ENCODE measurements at regions not wholly inside any gene's neighbourhood (a gene's known extent, or its start where the extent isn't known, plus 50 kb on each side); places are given as distances from the start of the nearest gene placed in this dataset.

- Histone ChIP-seq H2AFZ (replicated peaks; ENCODE audit: low read length, poor library complexity) (no peak overlapping the region), H2BK5ac (ENCODE audit: low read depth, low read length, poor library complexity, severe bottlenecking) (no peak overlapping the region), H3K56ac (ENCODE audit: extremely low read depth, insufficient read depth, low read length) (no peak overlapping the region), H2AK5ac (ENCODE audit: low read depth, low read length) (no peak overlapping the region), H4K20me1 (ENCODE audit: insufficient read depth, low read length) (no peaks in the 10 kb centered on the region), H3K36me3 (ENCODE audit: control insufficient read depth, insufficient read depth, low read length) (no peaks in the 10 kb centered on the region), H2AK9ac (replicated peaks; ENCODE audit: low read depth, low read length, poor library complexity) (no peak overlapping the region), H4K5ac (ENCODE audit: low read depth, low read length) (no peak overlapping the region), H4K91ac (ENCODE audit: insufficient read depth, low read depth, low read length) (no peak overlapping the region), H3K9me3 (ENCODE audit: control insufficient read depth, insufficient read depth, low read length) (no peaks in the 10 kb centered on the region), H3K4me2 (ENCODE audit: low read depth, low read length) (no peak overlapping the region), H3K9ac (ENCODE audit: low read depth, low read length) (no peak overlapping the region), H4K8ac (ENCODE audit: low read depth in 2 of 2, low read length in 2 of 2) (no peak overlapping the region), H2BK20ac (ENCODE audit: low read depth, low read length) (no peak overlapping the region), H3K4me1 (ENCODE audit: control insufficient read depth, insufficient read depth, low read length) (no peaks in the 10 kb centered on the region), H3K9me1 (ENCODE audit: insufficient read depth, low read length) (no peaks in the 10 kb centered on the region), H3K27me3 (ENCODE audit: control insufficient read depth, insufficient read depth, low read length) (no peaks in the 10 kb centered on the region), H3K27ac (ENCODE audit: insufficient read depth, low read length) (no peak overlapping the region), H3K79me1 (ENCODE audit: low read depth in 1 of 2, low read length in 2 of 2) (no peaks in the 10 kb centered on the region), H2BK15ac (ENCODE audit: low read depth, low read length) (no peak overlapping the region), H3K23ac (ENCODE audit: low read depth, low read length) (no peak overlapping the region), H3K14ac (replicated peaks; ENCODE audit: low read depth, low read length) (no peak overlapping the region), H3K4me3 (ENCODE audit: insufficient read depth, low read depth, low read length) (no peak overlapping the region), H2BK120ac (ENCODE audit: low read depth, low read length) (no peak overlapping the region), H3K18ac (ENCODE audit: low read depth, low read length) (no peak overlapping the region), H3K4ac (ENCODE audit: low read depth, low read length) (no peak overlapping the region)
- POLR2A ChIA-PET (ENCODE audit: unreplicated experiment): no interaction called here
- DNase-seq (no peak), ATAC-seq (ENCODE audit: low read depth) (no peak)
- BruUV-seq (replicated peaks): no TSS peak
- CTCF ChIA-PET: no interaction called here
- intact Hi-C loops (cut with micrococcal nuclease): no loop called here
- in situ Hi-C loops (cut with MboI; ENCODE audit: low sequenced_read_pairs): no loop called here
- dilution Hi-C loops (cut with HindIII; ENCODE audit: low sequenced_read_pairs, unreplicated experiment): no loop called here
- TF ChIP-seq, protein P1, sequence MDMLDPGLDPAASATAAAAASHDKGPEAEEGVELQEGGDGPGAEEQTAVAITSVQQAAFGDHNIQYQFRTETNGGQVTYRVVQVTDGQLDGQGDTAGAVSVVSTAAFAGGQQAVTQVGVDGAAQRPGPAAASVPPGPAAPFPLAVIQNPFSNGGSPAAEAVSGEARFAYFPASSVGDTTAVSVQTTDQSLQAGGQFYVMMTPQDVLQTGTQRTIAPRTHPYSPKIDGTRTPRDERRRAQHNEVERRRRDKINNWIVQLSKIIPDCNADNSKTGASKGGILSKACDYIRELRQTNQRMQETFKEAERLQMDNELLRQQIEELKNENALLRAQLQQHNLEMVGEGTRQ (IDR thresholded peaks at IDR 0.05; ENCODE audit: low read depth, low read length): no peak
- no peak for TF ChIP-seq MAFK (IDR thresholded peaks at IDR 0.05; ENCODE audit: low read depth, low read length)
- TF ChIP-seq, protein P2, sequence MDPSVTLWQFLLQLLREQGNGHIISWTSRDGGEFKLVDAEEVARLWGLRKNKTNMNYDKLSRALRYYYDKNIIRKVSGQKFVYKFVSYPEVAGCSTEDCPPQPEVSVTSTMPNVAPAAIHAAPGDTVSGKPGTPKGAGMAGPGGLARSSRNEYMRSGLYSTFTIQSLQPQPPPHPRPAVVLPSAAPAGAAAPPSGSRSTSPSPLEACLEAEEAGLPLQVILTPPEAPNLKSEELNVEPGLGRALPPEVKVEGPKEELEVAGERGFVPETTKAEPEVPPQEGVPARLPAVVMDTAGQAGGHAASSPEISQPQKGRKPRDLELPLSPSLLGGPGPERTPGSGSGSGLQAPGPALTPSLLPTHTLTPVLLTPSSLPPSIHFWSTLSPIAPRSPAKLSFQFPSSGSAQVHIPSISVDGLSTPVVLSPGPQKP (IDR thresholded peaks at IDR 0.05; ENCODE audit: borderline replicate concordance, low read depth, low read length): no peak
- no peak for TF ChIP-seq POLR2A (IDR thresholded peaks at IDR 0.05; ENCODE audit: low read depth, low read length)
- TF ChIP-seq CHD1 (IDR thresholded peaks at IDR 0.05; ENCODE audit: low read depth, low read length): no peak
- WGBS, 2 experiments (ENCODE audit: extremely low coverage in 2 of 2, insufficient read length in 1 of 2): no CpG with 5 or more reads among the region's 5 CpGs
Observed at GRCh38 chr11:127738771-127739286, 738.3 kb upstream of the KIRREL3 start.
